IMR-90 (cell line): ENCODE measurements at regions not wholly inside any gene's neighbourhood (a gene's known extent, or its start where the extent isn't known, plus 50 kb on each side); places are given as distances from the start of the nearest gene placed in this dataset.
"Not testable (repeated sequence)": the region's sequence is repeated elsewhere in the genome, so short reads cannot be mapped to it uniquely, and the experiment has no call there.

Experiments
- ATAC-seq: fragments of 200-7000 bp; cut with Tn5 transposase; 2 replicates; pipeline ENCODE4 v1.9.1; 2020; ENCODE audit warnings: low read depth, mild to moderate bottlenecking, moderate library complexity
- BruUV-seq: library from RNA; stranded (reverse); fragments of 400-500 nt; replicated peaks from 2 replicates; lab custom pipeline; 2021; lab: Mats Ljungman, UMichigan
- CTCF ChIA-PET: fragments of 300-600 bp; formaldehyde crosslinking; extraction: SDS; loops from one replicate; lab custom pipeline; 2021; ENCODE audit warnings: antibody characterized with exemption; lab: Yijun Ruan, JAX
- POLR2A ChIA-PET: fragments of 300-600 bp; sonication (Branson Sonifier 250); formaldehyde crosslinking; loops from one replicate; lab custom pipeline; 2022; ENCODE audit warnings: antibody characterized with exemption; ENCODE audit not compliant: unreplicated experiment; lab: Charles Lee
- DNase-seq: peaks from one replicate; pipeline ENCODE4 v3.0.0; 2013
- H2AFZ ChIP-seq: replicated peaks from 2 replicates; pipeline ENCODE3; 2013; ENCODE audit warnings: low read length, mild to moderate bottlenecking; ENCODE audit not compliant: poor library complexity
- H2AK5ac ChIP-seq: 2 replicates; pipeline ENCODE4 v1.6.1; 2013; ENCODE audit warnings: low read depth, low read length, inconsistent platforms
- H2AK9ac ChIP-seq: replicated peaks from 2 replicates; pipeline ENCODE3; 2013; ENCODE audit warnings: mild to moderate bottlenecking, low read depth, low read length, moderate library complexity; ENCODE audit not compliant: poor library complexity
- H2BK120ac ChIP-seq: 2 replicates; pipeline ENCODE4 v1.6.1; 2013; ENCODE audit warnings: low read depth, low read length, inconsistent platforms
- H2BK15ac ChIP-seq: 3 replicates; pipeline ENCODE4 v1.6.1; 2013; ENCODE audit warnings: low read depth, low read length, inconsistent platforms
- H2BK20ac ChIP-seq: 2 replicates; pipeline ENCODE4 v1.6.1; 2013; ENCODE audit warnings: low read depth, mild to moderate bottlenecking, inconsistent platforms, low read length, moderate library complexity
- H2BK5ac ChIP-seq: 2 replicates; pipeline ENCODE4 v1.6.1; 2013; ENCODE audit warnings: mild to moderate bottlenecking, low read depth, low read length, inconsistent platforms; ENCODE audit not compliant: poor library complexity, severe bottlenecking
- H3K14ac ChIP-seq: replicated peaks from 2 replicates; pipeline ENCODE4 v1.6.1; 2013; ENCODE audit warnings: low read depth, low read length, inconsistent platforms
- H3K18ac ChIP-seq: 2 replicates; pipeline ENCODE4 v1.6.1; 2013; ENCODE audit warnings: low read depth, low read length, control low read depth
- H3K23ac ChIP-seq: 2 replicates; pipeline ENCODE4 v1.6.1; 2013; ENCODE audit warnings: low read depth, low read length, inconsistent platforms
- H3K27ac ChIP-seq: 2 replicates; pipeline ENCODE4 v1.5.1; 2013; ENCODE audit warnings: mild to moderate bottlenecking, control low read depth, low read length; ENCODE audit not compliant: insufficient read depth
- H3K27me3 ChIP-seq: 2 replicates; pipeline ENCODE4 v1.6.1; 2013; ENCODE audit warnings: low read length; ENCODE audit not compliant: control insufficient read depth, insufficient read depth
- H3K36me3 ChIP-seq: 2 replicates; pipeline ENCODE4 v1.6.1; 2013; ENCODE audit warnings: low read length, mixed read lengths; ENCODE audit not compliant: control insufficient read depth, insufficient read depth
- H3K4ac ChIP-seq: 2 replicates; pipeline ENCODE4 v1.6.1; 2013; ENCODE audit warnings: low read depth, low read length, inconsistent platforms
- H3K4me1 ChIP-seq: 2 replicates; pipeline ENCODE4 v1.6.1; 2013; ENCODE audit warnings: low read length, mixed read lengths; ENCODE audit not compliant: control insufficient read depth, insufficient read depth
- H3K4me2 ChIP-seq: 2 replicates; pipeline ENCODE4 v1.6.1; 2013; ENCODE audit warnings: low read depth, mild to moderate bottlenecking, control low read depth, low read length, moderate library complexity
- H3K4me3 ChIP-seq: 2 replicates; pipeline ENCODE4 v1.5.1; 2013; ENCODE audit warnings: low read depth, mild to moderate bottlenecking, control low read depth, low read length, moderate library complexity; ENCODE audit not compliant: insufficient read depth
- H3K56ac ChIP-seq: 2 replicates; pipeline ENCODE4 v1.6.1; 2013; ENCODE audit warnings: low read length, inconsistent platforms; ENCODE audit not compliant: insufficient read depth; ENCODE audit errors: extremely low read depth
- H3K79me1 ChIP-seq, 2 experiments: 2 replicates each; pipeline ENCODE4 v1.6.1; 2013; ENCODE audit warnings: low read length in 2 of 2, inconsistent platforms in 1 of 2, low read depth in 1 of 2
- H3K9ac ChIP-seq: 2 replicates; pipeline ENCODE4 v1.6.1; 2013; ENCODE audit warnings: low read depth, low read length, control low read depth
- H3K9me1 ChIP-seq: 2 replicates; pipeline ENCODE4 v1.6.1; 2013; ENCODE audit warnings: low read length, inconsistent platforms; ENCODE audit not compliant: insufficient read depth
- H3K9me3 ChIP-seq: 2 replicates; pipeline ENCODE4 v1.6.1; 2013; ENCODE audit warnings: low read length; ENCODE audit not compliant: control insufficient read depth, insufficient read depth
- H4K20me1 ChIP-seq: 2 replicates; pipeline ENCODE4 v1.6.1; 2013; ENCODE audit warnings: low read length, inconsistent platforms; ENCODE audit not compliant: insufficient read depth
- H4K5ac ChIP-seq: 2 replicates; pipeline ENCODE4 v1.6.1; 2013; ENCODE audit warnings: mild to moderate bottlenecking, low read depth, low read length, control low read depth
- H4K8ac ChIP-seq, 2 experiments: 2 replicates each; pipeline ENCODE4 v1.6.1; 2013; ENCODE audit warnings: low read depth in 2 of 2, low read length in 2 of 2, control low read depth in 1 of 2, inconsistent platforms in 1 of 2
- H4K91ac ChIP-seq: 2 replicates; pipeline ENCODE4 v1.6.1; 2013; ENCODE audit warnings: low read depth, low read length, inconsistent platforms; ENCODE audit not compliant: insufficient read depth
- WGBS, 2 experiments: methylation state at CpG; one replicate each; pipeline versions ENCODE4 v1.1.5 to v1.1.7; 2013; ENCODE audit warnings: missing lambda C conversion rate in 2 of 2; ENCODE audit not compliant: insufficient read length in 1 of 2; ENCODE audit errors: extremely low coverage in 2 of 2; 5-methylcytosine and 5-hydroxymethylcytosine counted together
- dilution Hi-C: fragments of 300-500 bp; cut with HindIII; formaldehyde crosslinking; loops from one replicate; pipeline ENCODE4 v1.14.3; 2018; ENCODE audit warnings: low sequenced_read_pairs; ENCODE audit not compliant: unreplicated experiment
- in situ Hi-C: fragments of 300-500 bp; cut with MboI; formaldehyde crosslinking; loops from 3 replicates; pipeline ENCODE4 v1.14.3; 2019; ENCODE audit warnings: low sequenced_read_pairs, inconsistent platforms, mixed read lengths
- intact Hi-C: fragments of 100-400 bp; cut with micrococcal nuclease; formaldehyde crosslinking; loops from 2 replicates; pipeline ENCODE4 v1.10.0; 2022

DNA sequence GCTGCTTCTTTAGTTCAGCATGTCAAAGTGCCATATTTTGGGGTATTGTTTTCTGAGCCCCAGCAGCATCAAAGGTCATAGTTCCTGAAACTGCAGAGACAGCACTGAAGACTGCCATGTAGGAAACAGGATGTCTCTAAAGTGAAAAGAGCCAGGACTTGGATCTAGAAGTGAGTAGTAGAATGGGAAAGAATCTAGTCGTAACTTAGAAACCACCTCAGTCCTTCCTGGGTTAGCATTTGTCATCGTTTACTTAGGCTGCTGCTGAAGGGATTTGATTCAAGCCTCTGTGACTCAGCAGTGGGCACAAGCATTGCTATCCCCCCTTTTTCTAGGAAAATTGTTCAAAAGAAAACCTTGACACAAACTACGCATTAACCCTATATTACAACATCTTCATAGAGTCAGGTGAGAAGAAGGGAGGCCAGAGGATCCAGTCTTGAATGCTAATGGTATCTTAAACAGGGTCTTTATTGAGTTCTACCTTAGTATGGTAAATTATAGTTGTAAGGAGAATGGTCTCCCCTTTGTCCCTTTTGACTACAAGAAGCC, 108.8 kb downstream of the FAM72B start:
- H3K79me1 ChIP-seq, H4K91ac ChIP-seq, H2BK15ac ChIP-seq, DNase-seq, intact Hi-C loops, in situ Hi-C loops, H3K4me1 ChIP-seq, H3K4ac ChIP-seq, H3K56ac ChIP-seq, POLR2A ChIA-PET, H3K9me3 ChIP-seq, H3K14ac ChIP-seq, H4K5ac ChIP-seq, H2AFZ ChIP-seq, H3K27me3 ChIP-seq, BruUV-seq, CTCF ChIA-PET, H2BK5ac ChIP-seq, dilution Hi-C loops, H3K27ac ChIP-seq, H2AK5ac ChIP-seq, H2BK120ac ChIP-seq, H2BK20ac ChIP-seq, H2AK9ac ChIP-seq, H3K4me3 ChIP-seq, H3K9ac ChIP-seq, H3K9me1 ChIP-seq, H3K36me3 ChIP-seq, H3K23ac ChIP-seq, H4K20me1 ChIP-seq, ATAC-seq, H4K8ac ChIP-seq, H3K4me2 ChIP-seq, H3K18ac ChIP-seq: not testable (repeated sequence)
- WGBS, 2 experiments = no CpG with 5 or more reads among the region's 3 CpGs

DNA sequence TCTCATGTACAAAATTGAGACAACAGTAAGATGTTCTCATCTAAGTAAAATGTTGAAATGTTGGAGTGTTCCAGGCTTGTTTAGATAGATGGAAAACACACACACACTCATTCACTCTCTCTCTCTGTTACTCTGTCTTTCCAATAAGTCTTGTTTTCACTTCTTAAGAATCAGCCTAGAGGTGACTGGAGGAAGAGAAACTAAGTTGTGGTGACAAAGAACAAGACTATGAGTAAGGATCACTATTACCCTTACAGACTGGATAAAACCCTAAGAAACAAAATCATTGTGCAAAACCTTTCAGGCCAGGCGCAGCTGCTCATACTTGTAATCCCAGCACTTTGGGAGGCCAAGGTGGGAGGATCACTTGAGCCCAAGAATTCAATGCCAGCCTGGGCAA, 107.5 kb downstream of the FAM72B start:
- H2BK15ac ChIP-seq, H4K91ac ChIP-seq, H3K4me1 ChIP-seq, H3K79me1 ChIP-seq, H3K14ac ChIP-seq, H2AFZ ChIP-seq, BruUV-seq, H4K5ac ChIP-seq, H3K4ac ChIP-seq, H2BK120ac ChIP-seq, H3K36me3 ChIP-seq, H3K27me3 ChIP-seq, POLR2A ChIA-PET, H3K9me1 ChIP-seq, H3K9me3 ChIP-seq, H3K9ac ChIP-seq, ATAC-seq, H3K18ac ChIP-seq, in situ Hi-C loops, dilution Hi-C loops, H2BK20ac ChIP-seq, H2AK5ac ChIP-seq, DNase-seq, H2BK5ac ChIP-seq, H3K4me3 ChIP-seq, CTCF ChIA-PET, H3K56ac ChIP-seq, H3K4me2 ChIP-seq, intact Hi-C loops, H2AK9ac ChIP-seq, H3K23ac ChIP-seq, H4K8ac ChIP-seq, H4K20me1 ChIP-seq, H3K27ac ChIP-seq: not testable (repeated sequence)
- no CpG with 5 or more reads among the region's 1 CpG for whole genome bisulfite sequencing, 2 experiments
